DOHH2 (cell line): ENCODE measurements at regions not wholly inside any gene's neighbourhood (a gene's known extent, or its start where the extent isn't known, plus 50 kb on each side); places are given as distances from the start of the nearest gene placed in this dataset.

Experiments
- H3F3A ChIP-seq: fragments of 200-600 bp; sonication (generic), shearing (Covaris generic); 2 replicates; pipeline ENCODE4 v1.6.0; 2016; ENCODE audit warnings: antibody characterized with exemption, mild to moderate bottlenecking; ENCODE audit not compliant: control insufficient read depth, insufficient read depth
- H3K27ac ChIP-seq: fragments of 200-600 bp; sonication (generic); 2 replicates; pipeline ENCODE4 v1.5.1; 2014; ENCODE audit warnings: low read depth, mild to moderate bottlenecking, low read length, moderate library complexity
- H3K27me3 ChIP-seq: fragments of 200-600 bp; sonication (generic); 2 replicates; pipeline ENCODE4 v1.6.1; 2014; ENCODE audit warnings: mild to moderate bottlenecking, low read length, mixed read lengths; ENCODE audit not compliant: control insufficient read depth
- H3K36me3 ChIP-seq: fragments of 200-600 bp; sonication (generic); 2 replicates; pipeline ENCODE4 v1.6.1; 2014; ENCODE audit warnings: mild to moderate bottlenecking, low read length, moderate library complexity, mixed read lengths; ENCODE audit not compliant: control insufficient read depth
- H3K4me1 ChIP-seq: fragments of 200-600 bp; sonication (generic); 2 replicates; pipeline ENCODE4 v1.6.1; 2014; ENCODE audit warnings: mild to moderate bottlenecking, low read length, mixed read lengths; ENCODE audit not compliant: control insufficient read depth
- H3K4me2 ChIP-seq: fragments of 200-600 bp; sonication (generic); 2 replicates; pipeline ENCODE4 v1.6.0; 2014; ENCODE audit warnings: mild to moderate bottlenecking, low read length, moderate library complexity
- H3K4me3 ChIP-seq: fragments of 200-600 bp; sonication (generic); 2 replicates; pipeline ENCODE4 v1.5.1; 2014; ENCODE audit warnings: mild to moderate bottlenecking, low read length, mixed read lengths
- H3K79me2 ChIP-seq: fragments of 200-600 bp; sonication (generic); 2 replicates; pipeline ENCODE4 v1.6.1; 2014; ENCODE audit warnings: mild to moderate bottlenecking, low read length, mixed read lengths; ENCODE audit not compliant: control insufficient read depth
- H3K9me2 ChIP-seq: fragments of 200-600 bp; sonication (generic); replicated peaks from 2 replicates; pipeline ENCODE4 v1.6.1; 2014; ENCODE audit warnings: mild to moderate bottlenecking, low read length, mixed read lengths; ENCODE audit not compliant: control insufficient read depth
- H3K9me3 ChIP-seq: fragments of 200-600 bp; sonication (generic); 2 replicates; pipeline ENCODE4 v1.6.1; 2014; ENCODE audit warnings: antibody characterized with exemption, low read length, mixed read lengths; ENCODE audit not compliant: control insufficient read depth, insufficient read depth
- H4K20me1 ChIP-seq: fragments of 200-600 bp; sonication (generic); 2 replicates; pipeline ENCODE4 v1.6.0; 2014; ENCODE audit warnings: low read depth, mild to moderate bottlenecking, antibody characterized with exemption, low read length, moderate library complexity; ENCODE audit not compliant: control insufficient read depth, insufficient read depth
- CTCF ChIP-seq: fragments of 200-600 bp; sonication (generic); IDR thresholded peaks from one replicate; pipeline ENCODE4 v1.5.1; 2014; ENCODE audit warnings: antibody characterized with exemption, mild to moderate bottlenecking, low read depth, low read length; ENCODE audit not compliant: poor library complexity, severe bottlenecking
- EZH2phosphoT487 ChIP-seq: fragments of 200-600 bp; sonication (generic); IDR thresholded peaks from 2 replicates; pipeline ENCODE4 v1.6.1; 2017; ENCODE audit warnings: borderline replicate concordance, mild to moderate bottlenecking, antibody characterized with exemption, low read length, moderate library complexity, mixed read lengths

- no peaks in the 10 kb centered on the region for H3K79me2 ChIP-seq
- no peaks in the 10 kb centered on the region for H3K27me3 ChIP-seq
- H3K36me3 ChIP-seq = no peaks in the 10 kb centered on the region
- no peaks in the 10 kb centered on the region for H3K9me2 ChIP-seq
- no peaks in the 10 kb centered on the region for H3F3A ChIP-seq
- H3K4me1 ChIP-seq = no peaks in the 10 kb centered on the region
- TF ChIP-seq EZH2phosphoT487 = no peak
- no peak for TF ChIP-seq CTCF
- no peaks in the 10 kb centered on the region for H3K9me3 ChIP-seq
- no peaks in the 10 kb centered on the region for H4K20me1 ChIP-seq
- H3K4me3 ChIP-seq = no peak overlapping the region
- H3K4me2 ChIP-seq = no peak overlapping the region
- no peak overlapping the region for H3K27ac ChIP-seq
These were observed 128.4 kb upstream of the TMEM164 start for GRCh38 chrX:109874548-109874947.

GRCh38 chrX:109875831-109876230, 127.1 kb upstream of the TMEM164 start:
- Histone ChIP-seq H3K27me3 (no peaks in the 10 kb centered on the region), H3K4me3 (no peak overlapping the region), H3K4me2 (no peak overlapping the region), H3K9me2 (no peaks in the 10 kb centered on the region), H3K9me3 (no peaks in the 10 kb centered on the region), H3K4me1 (no peaks in the 10 kb centered on the region), H3K27ac (no peak overlapping the region), H3K36me3 (no peaks in the 10 kb centered on the region), H3K79me2 (no peaks in the 10 kb centered on the region), H4K20me1 (no peaks in the 10 kb centered on the region), H3F3A (no peaks in the 10 kb centered on the region)
- TF ChIP-seq EZH2phosphoT487 = no peak
- TF ChIP-seq CTCF = no peak

- no peaks in the 10 kb centered on the region for H3K36me3 ChIP-seq
- no peaks in the 10 kb centered on the region for H3K9me3 ChIP-seq
- H3K9me2 ChIP-seq = no peaks in the 10 kb centered on the region
- no peak overlapping the region for H3K4me3 ChIP-seq
- no peaks in the 10 kb centered on the region for H3F3A ChIP-seq
- no peaks in the 10 kb centered on the region for H4K20me1 ChIP-seq
- no peaks in the 10 kb centered on the region for H3K79me2 ChIP-seq
- no peak for TF ChIP-seq EZH2phosphoT487
- TF ChIP-seq CTCF = no peak
- H3K27ac ChIP-seq = no peak overlapping the region
- H3K27me3 ChIP-seq = no peaks in the 10 kb centered on the region
- no peaks in the 10 kb centered on the region for H3K4me1 ChIP-seq
- no peak overlapping the region for H3K4me2 ChIP-seq
These were observed 124.7 kb upstream of the TMEM164 start for GRCh38 chrX:109878236-109878635.

- H3F3A ChIP-seq = no peaks in the 10 kb centered on the region
- no peaks in the 10 kb centered on the region for H3K27me3 ChIP-seq
- no peak overlapping the region for H3K4me2 ChIP-seq
- H3K36me3 ChIP-seq = no peaks in the 10 kb centered on the region
- no peak for TF ChIP-seq EZH2phosphoT487
- no peak for TF ChIP-seq CTCF
- H3K4me1 ChIP-seq = no peaks in the 10 kb centered on the region
- H3K27ac ChIP-seq = no peak overlapping the region
- no peak overlapping the region for H3K4me3 ChIP-seq
- no peaks in the 10 kb centered on the region for H4K20me1 ChIP-seq
- no peaks in the 10 kb centered on the region for H3K79me2 ChIP-seq
- H3K9me2 ChIP-seq = no peaks in the 10 kb centered on the region
- H3K9me3 ChIP-seq = no peaks in the 10 kb centered on the region
These were observed 122.9 kb upstream of the TMEM164 start for GRCh38 chrX:109879991-109880390.
